Osteoblast (primary cell): ENCODE measurements at regions not wholly inside any gene's neighbourhood (a gene's known extent, or its start where the extent isn't known, plus 50 kb on each side); places are given as distances from the start of the nearest gene placed in this dataset.

ENCODE experiments used
- DNase-seq: peaks from one replicate; pipeline ENCODE4 v3.0.0; 2011; ENCODE audit warnings: low spot score, mixed read lengths; ENCODE audit not compliant: insufficient read length; ENCODE audit errors: missing footprints
- H2AFZ ChIP-seq: 2 replicates; pipeline ENCODE4 v1.6.0; 2011; ENCODE audit warnings: mild to moderate bottlenecking, low read length
- H3K27ac ChIP-seq: 2 replicates; pipeline ENCODE4 v1.5.1; 2011; ENCODE audit warnings: mild to moderate bottlenecking, low read depth, low read length, moderate library complexity
- H3K27me3 ChIP-seq: 2 replicates; pipeline ENCODE4 v1.6.0; 2012; ENCODE audit warnings: mild to moderate bottlenecking, control low read depth, inconsistent platforms, low read length, moderate library complexity; ENCODE audit not compliant: insufficient read depth
- H3K36me3 ChIP-seq: 2 replicates; pipeline ENCODE4 v1.5.1; 2011; ENCODE audit warnings: mild to moderate bottlenecking, low read length, control low read depth, moderate library complexity; ENCODE audit not compliant: insufficient read depth
- H3K4me1 ChIP-seq: 2 replicates; pipeline ENCODE4 v1.5.1; 2011; ENCODE audit warnings: mild to moderate bottlenecking, low read length, control low read depth, moderate library complexity; ENCODE audit not compliant: insufficient read depth
- H3K4me2 ChIP-seq: 2 replicates; pipeline ENCODE4 v1.6.0; 2011; ENCODE audit warnings: mild to moderate bottlenecking, low read length; ENCODE audit not compliant: insufficient read depth
- H3K4me3 ChIP-seq: fragments of 200-600 bp; sonication (generic); 3 replicates; pipeline ENCODE4 v1.5.1; 2012; ENCODE audit warnings: mild to moderate bottlenecking, low read length, inconsistent platforms; ENCODE audit not compliant: insufficient read depth
- H3K79me2 ChIP-seq: 2 replicates; pipeline ENCODE4 v1.6.0; 2012; ENCODE audit warnings: mild to moderate bottlenecking, low read length, control low read depth, inconsistent platforms; ENCODE audit not compliant: insufficient read depth
- H3K9me3 ChIP-seq: 2 replicates; pipeline ENCODE4 v1.5.1; 2011; ENCODE audit warnings: low read depth, low read length, control low read depth
- H4K20me1 ChIP-seq: 2 replicates; pipeline ENCODE4 v1.6.0; 2012; ENCODE audit warnings: mild to moderate bottlenecking, low read length, control low read depth; ENCODE audit not compliant: insufficient read depth
- TF ChIP-seq, protein P1 (sequence below): IDR thresholded peaks from 2 replicates; pipeline ENCODE4 v1.5.1; 2011; ENCODE audit warnings: mild to moderate bottlenecking, low read depth, low read length, moderate library complexity; ENCODE audit errors: extremely low read depth

DNA sequence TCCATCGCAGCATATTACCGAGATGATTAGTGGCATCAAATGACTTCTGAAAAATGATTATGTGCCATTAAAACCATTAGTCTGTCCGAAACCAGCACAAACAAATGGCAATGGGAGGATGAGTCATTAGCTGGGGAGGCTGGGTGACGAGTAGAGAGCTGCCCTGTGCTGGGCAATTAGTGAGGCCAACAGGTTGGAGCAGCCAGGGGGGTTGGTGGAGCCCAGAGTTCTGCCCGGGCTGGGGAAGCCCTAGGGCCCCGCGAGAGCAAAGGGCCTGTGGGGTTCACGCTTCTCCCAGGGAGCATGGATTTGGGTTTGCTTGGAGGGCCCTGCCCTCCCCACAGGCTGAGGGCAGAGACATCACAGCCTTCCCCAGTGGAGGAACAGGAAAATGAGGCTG lies 152.1 kb upstream of the RPL38 start:
- Histone ChIP-seq H3K36me3 (no peaks in the 10 kb centered on the region), H4K20me1 (no peaks in the 10 kb centered on the region), H3K27ac (no peak overlapping the region), H3K79me2 (no peaks in the 10 kb centered on the region), H3K4me3 (no peak overlapping the region), H3K4me2 (no peak overlapping the region), H3K9me3 (no peaks in the 10 kb centered on the region), H3K4me1 (no peaks in the 10 kb centered on the region), H3K27me3 (no peaks in the 10 kb centered on the region), H2AFZ (no peak overlapping the region)
- TF ChIP-seq, protein P1, sequence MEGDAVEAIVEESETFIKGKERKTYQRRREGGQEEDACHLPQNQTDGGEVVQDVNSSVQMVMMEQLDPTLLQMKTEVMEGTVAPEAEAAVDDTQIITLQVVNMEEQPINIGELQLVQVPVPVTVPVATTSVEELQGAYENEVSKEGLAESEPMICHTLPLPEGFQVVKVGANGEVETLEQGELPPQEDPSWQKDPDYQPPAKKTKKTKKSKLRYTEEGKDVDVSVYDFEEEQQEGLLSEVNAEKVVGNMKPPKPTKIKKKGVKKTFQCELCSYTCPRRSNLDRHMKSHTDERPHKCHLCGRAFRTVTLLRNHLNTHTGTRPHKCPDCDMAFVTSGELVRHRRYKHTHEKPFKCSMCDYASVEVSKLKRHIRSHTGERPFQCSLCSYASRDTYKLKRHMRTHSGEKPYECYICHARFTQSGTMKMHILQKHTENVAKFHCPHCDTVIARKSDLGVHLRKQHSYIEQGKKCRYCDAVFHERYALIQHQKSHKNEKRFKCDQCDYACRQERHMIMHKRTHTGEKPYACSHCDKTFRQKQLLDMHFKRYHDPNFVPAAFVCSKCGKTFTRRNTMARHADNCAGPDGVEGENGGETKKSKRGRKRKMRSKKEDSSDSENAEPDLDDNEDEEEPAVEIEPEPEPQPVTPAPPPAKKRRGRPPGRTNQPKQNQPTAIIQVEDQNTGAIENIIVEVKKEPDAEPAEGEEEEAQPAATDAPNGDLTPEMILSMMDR = no peak
- DNase-seq = no peak

DNA sequence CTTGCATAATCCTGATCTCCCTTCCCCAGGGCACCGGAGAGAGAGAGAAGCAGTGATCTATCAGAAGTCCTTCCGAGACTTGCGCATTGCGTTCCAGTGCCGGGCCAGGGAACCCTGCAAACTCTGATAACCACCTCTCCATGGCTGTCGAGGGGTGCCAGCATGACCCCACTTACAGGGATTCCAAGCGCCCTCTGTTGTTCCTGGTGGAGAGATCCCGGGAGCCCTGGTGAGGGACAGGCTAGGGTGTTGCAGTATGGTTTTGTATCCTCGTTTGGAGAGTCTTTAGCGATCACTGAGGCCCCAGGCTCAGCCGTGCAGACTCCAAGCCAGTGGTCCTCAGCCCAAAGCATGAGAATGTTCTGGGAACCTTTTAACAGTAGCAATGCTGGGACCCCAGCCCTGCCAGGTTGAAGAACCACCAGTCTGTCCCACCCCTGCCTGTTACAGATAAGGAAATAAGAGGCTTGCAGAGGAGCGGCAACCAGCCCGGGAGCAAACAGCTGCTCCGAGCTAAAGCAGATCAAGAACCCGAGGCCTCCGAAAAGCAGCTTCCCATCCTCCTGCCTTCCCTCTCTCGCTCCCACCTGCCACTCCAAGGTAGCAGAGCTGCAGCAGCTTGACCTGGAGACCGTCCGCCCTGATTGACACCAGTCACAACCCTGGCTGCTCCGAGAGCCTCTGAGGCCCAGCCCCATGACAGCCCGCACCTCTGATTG lies 150.3 kb upstream of the RPL38 start:
- no peaks in the 10 kb centered on the region for H4K20me1 ChIP-seq
- no peaks in the 10 kb centered on the region for H3K9me3 ChIP-seq
- H3K79me2 ChIP-seq = no peaks in the 10 kb centered on the region
- H2AFZ ChIP-seq = no peak overlapping the region
- no peak for DNase-seq
- no peaks in the 10 kb centered on the region for H3K4me1 ChIP-seq
- H3K4me2 ChIP-seq = no peak overlapping the region
- H3K36me3 ChIP-seq = no peaks in the 10 kb centered on the region
- no peaks in the 10 kb centered on the region for H3K27me3 ChIP-seq
- no peak overlapping the region for H3K27ac ChIP-seq
- TF ChIP-seq, protein P1 = no peak
- no peak overlapping the region for H3K4me3 ChIP-seq

DNA sequence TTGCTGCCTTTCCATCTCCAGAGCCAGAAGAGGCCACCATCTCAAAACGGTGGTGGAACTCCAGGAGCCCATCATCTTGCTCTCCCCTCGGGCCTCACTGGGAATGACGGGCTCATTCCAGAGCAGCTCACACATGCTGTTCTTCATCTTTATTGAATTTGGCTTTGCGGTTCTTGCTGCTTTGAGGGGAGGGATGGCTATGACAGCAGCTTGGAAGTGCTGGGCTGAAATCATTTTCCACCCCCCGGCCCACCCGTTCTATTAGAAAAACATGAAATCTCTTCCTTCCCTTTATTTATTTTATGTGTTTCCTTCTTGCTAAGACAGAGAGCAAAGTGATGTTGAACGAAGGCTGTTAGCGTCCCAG lies 149.8 kb upstream of the RPL38 start:
- Histone ChIP-seq H3K36me3 (no peaks in the 10 kb centered on the region), H2AFZ (no peak overlapping the region), H3K4me3 (no peak overlapping the region), H3K9me3 (no peaks in the 10 kb centered on the region), H3K79me2 (no peaks in the 10 kb centered on the region), H3K27me3 (no peaks in the 10 kb centered on the region), H3K27ac (no peak overlapping the region), H3K4me1 (no peaks in the 10 kb centered on the region), H3K4me2 (no peak overlapping the region), H4K20me1 (no peaks in the 10 kb centered on the region)
- TF ChIP-seq, protein P1 = no peak
- no peak for DNase-seq

DNA sequence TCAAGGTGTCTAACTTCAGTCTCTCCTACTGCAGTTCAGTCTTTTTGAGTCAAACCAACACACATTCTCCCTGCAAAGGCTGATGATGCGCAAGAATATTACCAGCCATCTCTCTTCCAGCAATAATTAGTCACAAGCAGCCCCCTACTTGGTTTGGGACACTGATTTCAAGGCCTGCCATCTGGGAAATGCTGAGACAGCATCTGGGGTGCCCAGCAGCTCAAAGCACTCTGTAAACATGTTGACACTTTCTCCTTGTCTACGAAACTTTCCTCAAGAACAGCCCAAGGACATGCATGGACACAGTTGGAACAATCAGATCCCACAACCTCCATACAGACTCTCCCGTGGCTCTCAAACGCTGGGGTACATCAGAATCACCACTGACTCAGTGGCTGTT lies 149.2 kb upstream of the RPL38 start:
- TF ChIP-seq, protein P1 = no peak
- no peak for DNase-seq
- H4K20me1 ChIP-seq = no peaks in the 10 kb centered on the region
- no peaks in the 10 kb centered on the region for H3K4me1 ChIP-seq
- no peak overlapping the region for H3K4me3 ChIP-seq
- no peak overlapping the region for H2AFZ ChIP-seq
- no peaks in the 10 kb centered on the region for H3K9me3 ChIP-seq
- no peaks in the 10 kb centered on the region for H3K79me2 ChIP-seq
- H3K27me3 ChIP-seq = no peaks in the 10 kb centered on the region
- no peaks in the 10 kb centered on the region for H3K36me3 ChIP-seq
- no peak overlapping the region for H3K27ac ChIP-seq
- H3K4me2 ChIP-seq = no peak overlapping the region
